ENCODE measurements at regions not wholly inside any gene's neighbourhood (a gene's known extent, or its start where the extent isn't known, plus 50 kb on each side); places are given as distances from the start of the nearest gene placed in this dataset.
"Not testable (repeated sequence)": the region's sequence is repeated elsewhere in the genome, so short reads cannot be mapped to it uniquely, and the experiment has no call there.

DNA sequence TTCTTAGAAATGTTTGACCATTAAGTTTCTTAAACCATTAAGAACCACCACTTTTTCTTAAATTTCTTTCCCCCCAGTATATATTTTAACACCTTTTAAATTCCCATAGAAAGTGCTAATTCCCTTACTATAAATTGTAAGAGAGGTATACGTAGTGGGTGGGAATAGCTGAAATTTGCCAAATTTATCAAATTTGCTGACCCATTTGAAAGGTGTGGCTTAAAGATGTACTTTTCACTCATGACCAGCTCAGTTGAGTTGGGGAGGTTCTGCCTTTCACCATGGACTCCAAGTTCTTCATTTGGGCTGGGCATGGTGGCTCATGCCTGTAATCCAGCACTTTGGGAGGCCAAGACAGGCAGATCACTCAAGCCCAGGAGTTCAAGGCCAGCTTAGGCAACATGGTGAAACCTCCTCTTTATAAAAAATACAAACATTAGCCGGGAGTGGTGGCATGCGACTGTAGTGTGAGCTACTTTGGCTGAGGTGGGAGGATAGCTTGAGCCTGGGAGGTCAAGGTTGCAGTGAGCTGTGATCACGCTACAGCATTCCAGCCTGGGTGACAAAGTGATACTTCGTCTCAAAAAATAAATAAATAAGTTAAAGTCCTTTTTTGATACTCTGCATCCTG, 133.2 kb downstream of the MRPL57 start:
- Histone ChIP-seq H3K27me3 (no peaks in the 10 kb centered on the region), H3K79me2 (ENCODE audit: low read depth) (no peaks in the 10 kb centered on the region), H4K20me1 (ENCODE audit: low read depth) (no peaks in the 10 kb centered on the region), H3K36me3 (no peaks in the 10 kb centered on the region), H3K4me1 (no peaks in the 10 kb centered on the region), H3K9me3 (ENCODE audit: low read depth) (no peaks in the 10 kb centered on the region), H3K9ac (no peak overlapping the region), H3F3A (ENCODE audit: low read depth) (no peaks in the 10 kb centered on the region), H3K4me2 (no peak overlapping the region), H2AFZ (replicated peaks) (no peak overlapping the region), H3K4me3 (no peak overlapping the region), H3K27ac (no peak overlapping the region)
- Mint-ChIP-seq H3K27me3 (ENCODE audit: insufficient read depth, low read depth) (no peaks in the 10 kb centered on the region), H3K4me1 (peaks cover 7% of the 10 kb centered on the region), H3K27ac (no peak overlapping the region), H3K9me3 (no peaks in the 10 kb centered on the region), H3K36me3 (peaks cover 4% of the 10 kb centered on the region), H3K4me3 (no peak overlapping the region)
- TF ChIP-seq EZH2 (IDR thresholded peaks at IDR 0.05) (no peak), CTCF (IDR thresholded peaks at IDR 0.05) (no peak), EZH2phosphoT487 (IDR thresholded peaks at IDR 0.05) (no peak)
- no peak for DNase-seq (ENCODE audit: low spot score)

GRCh38 chr13:21310220-21310619, 133.8 kb downstream of the MRPL57 start:
- Mint-ChIP-seq H3K9me3 (no peaks in the 10 kb centered on the region), H3K4me1 (peaks cover 7% of the 10 kb centered on the region), H3K27ac (no peak overlapping the region), H3K4me3 (no peak overlapping the region), H3K36me3 (peaks cover 4% of the 10 kb centered on the region), H3K27me3 (ENCODE audit: insufficient read depth, low read depth) (no peaks in the 10 kb centered on the region)
- Histone ChIP-seq H3K4me3 (no peak overlapping the region), H3K36me3 (no peaks in the 10 kb centered on the region), H3F3A (ENCODE audit: low read depth) (no peaks in the 10 kb centered on the region), H3K79me2 (ENCODE audit: low read depth) (no peaks in the 10 kb centered on the region), H2AFZ (replicated peaks) (no peak overlapping the region), H4K20me1 (ENCODE audit: low read depth) (no peaks in the 10 kb centered on the region), H3K27me3 (no peaks in the 10 kb centered on the region), H3K9me3 (ENCODE audit: low read depth) (no peaks in the 10 kb centered on the region), H3K9ac (no peak overlapping the region), H3K4me2 (no peak overlapping the region), H3K4me1 (no peaks in the 10 kb centered on the region), H3K27ac (no peak overlapping the region)
- TF ChIP-seq EZH2phosphoT487 (IDR thresholded peaks at IDR 0.05): no peak
- TF ChIP-seq EZH2 (IDR thresholded peaks at IDR 0.05): no peak
- TF ChIP-seq CTCF (IDR thresholded peaks at IDR 0.05): no peak
- no peak for DNase-seq (ENCODE audit: low spot score)

- H3K79me2 ChIP-seq (ENCODE audit: low read depth); H3K4me2 ChIP-seq; H3K9ac ChIP-seq; H3K36me3 ChIP-seq; H3K4me1 ChIP-seq; H3K27ac ChIP-seq; DNase-seq (ENCODE audit: low spot score); H3K27ac Mint-ChIP-seq; H3K27me3 ChIP-seq; H3K9me3 Mint-ChIP-seq; H4K20me1 ChIP-seq (ENCODE audit: low read depth); H3K4me1 Mint-ChIP-seq; H3K4me3 ChIP-seq; H3K36me3 Mint-ChIP-seq; H3K4me3 Mint-ChIP-seq; H3K9me3 ChIP-seq (ENCODE audit: low read depth); H2AFZ ChIP-seq (replicated peaks); H3K27me3 Mint-ChIP-seq (ENCODE audit: insufficient read depth, low read depth); H3F3A ChIP-seq (ENCODE audit: low read depth): not testable (repeated sequence)
Measured at GRCh38 chr13:21314976-21315375, 138.5 kb downstream of the MRPL57 start.

DNA sequence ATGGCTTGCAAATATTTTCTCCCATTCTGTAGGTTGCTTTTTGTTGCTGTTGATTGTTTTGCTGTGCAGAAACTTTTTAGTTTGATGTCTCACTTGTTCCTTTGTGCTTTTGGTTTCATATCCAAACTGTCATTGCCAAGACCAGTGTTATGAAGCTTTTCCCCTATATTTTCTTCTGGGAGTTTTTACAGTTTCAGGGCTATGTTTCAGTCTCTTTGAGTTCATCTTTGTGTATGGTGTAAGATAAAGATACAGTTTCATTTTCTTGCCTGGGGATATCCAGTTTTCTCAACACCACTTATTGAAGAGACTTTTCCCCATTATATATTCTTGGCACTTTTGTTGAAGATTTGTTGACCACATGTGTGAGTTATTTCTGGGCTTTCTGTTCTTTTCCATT, 139.9 kb downstream of the MRPL57 start:
- H3K27ac Mint-ChIP-seq: no peak overlapping the region
- H3F3A ChIP-seq (ENCODE audit: low read depth): no peaks in the 10 kb centered on the region
- no peaks in the 10 kb centered on the region for H3K27me3 ChIP-seq
- peaks cover 4% of the 10 kb centered on the region for H3K36me3 Mint-ChIP-seq
- no peak overlapping the region for H3K4me3 Mint-ChIP-seq
- H2AFZ ChIP-seq (replicated peaks): no peak overlapping the region
- H3K27ac ChIP-seq: no peak overlapping the region
- no peaks in the 10 kb centered on the region for H3K9me3 Mint-ChIP-seq
- no peak for DNase-seq (ENCODE audit: low spot score)
- H3K79me2 ChIP-seq (ENCODE audit: low read depth): no peaks in the 10 kb centered on the region
- H3K9ac ChIP-seq: no peak overlapping the region
- no peaks in the 10 kb centered on the region for H3K4me1 Mint-ChIP-seq
- no peak overlapping the region for H3K4me3 ChIP-seq
- no peaks in the 10 kb centered on the region for H3K27me3 Mint-ChIP-seq (ENCODE audit: insufficient read depth, low read depth)
- H3K4me2 ChIP-seq: no peak overlapping the region
- no peak for TF ChIP-seq CTCF (IDR thresholded peaks at IDR 0.05)
- TF ChIP-seq EZH2phosphoT487 (IDR thresholded peaks at IDR 0.05): no peak
- no peak for TF ChIP-seq EZH2 (IDR thresholded peaks at IDR 0.05)
- no peaks in the 10 kb centered on the region for H3K36me3 ChIP-seq
- H3K9me3 ChIP-seq (ENCODE audit: low read depth): no peaks in the 10 kb centered on the region
- H4K20me1 ChIP-seq (ENCODE audit: low read depth): no peaks in the 10 kb centered on the region
- no peaks in the 10 kb centered on the region for H3K4me1 ChIP-seq

Measured in neural progenitor cell (in vitro differentiated cells).